Endothelial cell of umbilical vein (primary cell): ENCODE measurements at regions not wholly inside any gene's neighbourhood (a gene's known extent, or its start where the extent isn't known, plus 50 kb on each side); places are given as distances from the start of the nearest gene placed in this dataset.
"Not testable (repeated sequence)": the region's sequence is repeated elsewhere in the genome, so short reads cannot be mapped to it uniquely, and the experiment has no call there.

Source experiments
- BruUV-seq: library from RNA; stranded (reverse); fragments of 400-500 nt; replicated peaks from 2 replicates; lab custom pipeline; 2021; lab: Mats Ljungman, UMichigan
- CTCF ChIA-PET: fragments of 300-600, 350-600 bp; sonication (Branson Sonifier 250); formaldehyde crosslinking; loops from one replicate; lab custom pipeline; 2021; ENCODE audit warnings: antibody characterized with exemption, inconsistent platforms; lab: Charles Lee
- POLR2A ChIA-PET: fragments of 300-600, 350-600 bp; sonication (Branson Sonifier 250); formaldehyde crosslinking; loops from one replicate; lab custom pipeline; 2021; ENCODE audit warnings: antibody characterized with exemption, inconsistent platforms; lab: Charles Lee
- DNase-seq: peaks from one replicate; pipeline ENCODE4 v3.0.0-alpha.2; 2011; ENCODE audit warnings: low read depth, low spot score
- FAIRE-seq: peaks from 2 replicates; lab custom pipeline; 2011; peaks lifted over from hg19 to GRCh38; lab: Jason Lieb, UNC
- H2AFZ ChIP-seq: 2 replicates; pipeline ENCODE4 v1.6.0; 2012; ENCODE audit warnings: low read depth, low read length, control low read depth, inconsistent platforms
- H3K27ac ChIP-seq: 2 replicates; pipeline ENCODE4 v1.5.1; 2011; ENCODE audit warnings: low read depth, mild to moderate bottlenecking, control low read depth, low read length, moderate library complexity; ENCODE audit not compliant: insufficient read depth
- H3K27me3 ChIP-seq, 2 experiments: 2 replicates each; pipeline versions ENCODE4 v1.6.0 to v1.6.1; 2011; ENCODE audit warnings: low read length in 2 of 2, mixed read lengths in 1 of 2; ENCODE audit not compliant: control insufficient read depth in 2 of 2, insufficient read depth in 2 of 2
- H3K36me3 ChIP-seq, 2 experiments: 2 replicates in 1 of 2; 3 replicates in 1 of 2; pipeline ENCODE4 v1.5.1; 2011; ENCODE audit warnings: low read length in 2 of 2, mild to moderate bottlenecking in 1 of 2, moderate library complexity in 1 of 2; ENCODE audit not compliant: control insufficient read depth in 2 of 2, insufficient read depth in 2 of 2; ENCODE audit errors: extremely low read depth in 1 of 2
- H3K4me1 ChIP-seq: 3 replicates; pipeline ENCODE4 v1.5.1; 2011; ENCODE audit warnings: mild to moderate bottlenecking, low read length; ENCODE audit not compliant: control insufficient read depth, insufficient read depth; ENCODE audit errors: extremely low read depth
- H3K4me2 ChIP-seq: 2 replicates; pipeline ENCODE4 v1.6.1; 2011; ENCODE audit warnings: low read length, control low read depth, mixed read lengths; ENCODE audit not compliant: insufficient read depth
- H3K4me3 ChIP-seq, 3 experiments: fragments of 200-600 bp in 1 of 3; sonication (generic), shearing (Covaris generic) in 1 of 3; replicated peaks in 1 of 3; 2 replicates each; pipeline ENCODE4 v1.5.1; 2011 to 2016; ENCODE audit warnings: control low read depth in 3 of 3, low read length in 3 of 3, mild to moderate bottlenecking in 2 of 3, inconsistent platforms in 1 of 3, low read depth in 1 of 3, moderate library complexity in 1 of 3; ENCODE audit not compliant: insufficient read depth in 1 of 3
- H3K79me2 ChIP-seq: 2 replicates; pipeline ENCODE4 v1.6.0; 2012; ENCODE audit warnings: low read length, inconsistent platforms; ENCODE audit not compliant: control insufficient read depth, insufficient read depth
- H3K9ac ChIP-seq: replicated peaks from 2 replicates; pipeline ENCODE3; 2011; ENCODE audit warnings: low read length, control low read depth; ENCODE audit not compliant: insufficient read depth; ENCODE audit errors: extremely low read depth
- H3K9me1 ChIP-seq: replicated peaks from 3 replicates; pipeline ENCODE4 v1.6.0; 2011; ENCODE audit warnings: mild to moderate bottlenecking, low read length; ENCODE audit not compliant: control insufficient read depth, insufficient read depth; ENCODE audit errors: extremely low read depth
- H3K9me3 ChIP-seq: replicated peaks from 2 replicates; pipeline ENCODE4 v1.5.1; 2012; ENCODE audit warnings: low read length, inconsistent platforms; ENCODE audit not compliant: control insufficient read depth, insufficient read depth
- H4K20me1 ChIP-seq: replicated peaks from 2 replicates; pipeline ENCODE3; 2011; ENCODE audit warnings: mild to moderate bottlenecking, low read length; ENCODE audit not compliant: control insufficient read depth, insufficient read depth; ENCODE audit errors: extremely low read depth
- CTCF ChIP-seq, 2 donors: IDR thresholded peaks; 1 replicate in 1 of 2; 2 replicates in 1 of 2; pipeline ENCODE4 v1.5.1; 2011; ENCODE audit warnings: low read length in 2 of 2, mild to moderate bottlenecking in 2 of 2, moderate library complexity in 2 of 2, control low read depth in 1 of 2, inconsistent platforms in 1 of 2, low read depth in 1 of 2; ENCODE audit not compliant: insufficient read depth in 1 of 2; ENCODE audit errors: extremely low read depth in 1 of 2
- EZH2 ChIP-seq: IDR thresholded peaks from 2 replicates; pipeline ENCODE4 v1.6.1; 2012; ENCODE audit warnings: borderline replicate concordance, low read depth, mild to moderate bottlenecking, moderate library complexity, low read length, inconsistent platforms; ENCODE audit not compliant: severe bottlenecking
- FOS ChIP-seq: IDR thresholded peaks from 2 replicates; pipeline ENCODE4 v1.6.1; 2011; ENCODE audit warnings: mild to moderate bottlenecking, low read length, moderate library complexity, borderline replicate concordance; ENCODE audit not compliant: insufficient read depth
- GATA2 ChIP-seq: IDR thresholded peaks from 2 replicates; pipeline ENCODE4 v1.7.0; 2011; ENCODE audit warnings: low read depth, mild to moderate bottlenecking, moderate library complexity, mixed read lengths, low read length; ENCODE audit not compliant: insufficient read length, insufficient read depth
- JUN ChIP-seq: IDR thresholded peaks from 2 replicates; pipeline ENCODE4 v1.6.1; 2011; ENCODE audit warnings: borderline replicate concordance, low read depth; ENCODE audit not compliant: insufficient read length, insufficient read depth
- MAX ChIP-seq: IDR thresholded peaks from 2 replicates; pipeline ENCODE4 v1.6.1; 2011; ENCODE audit not compliant: insufficient read depth, insufficient read length
- MYC ChIP-seq: IDR thresholded peaks from one replicate; pipeline ENCODE4 v1.6.1; 2011; ENCODE audit warnings: mild to moderate bottlenecking, low read depth, low read length
- POLR2A ChIP-seq: IDR thresholded peaks from 2 replicates; pipeline ENCODE4 v1.6.1; 2012; ENCODE audit warnings: low read depth, mild to moderate bottlenecking, control low read depth, low read length
- POLR2AphosphoS5 ChIP-seq: IDR thresholded peaks from 2 replicates; pipeline ENCODE4 v1.6.1; 2012; ENCODE audit warnings: low read depth, mild to moderate bottlenecking, control low read depth, low read length, moderate library complexity; ENCODE audit not compliant: insufficient read depth
- dilution Hi-C: fragments of 300-500 bp; cut with MboI; formaldehyde crosslinking; loops from one replicate; pipeline ENCODE4 v1.15.0; 2019; ENCODE audit warnings: low sequenced_read_pairs; ENCODE audit not compliant: extremely low pct_ligation_motif_present
- intact Hi-C: fragments of 100-400 bp; cut with micrococcal nuclease; formaldehyde crosslinking; loops from one replicate; pipeline ENCODE4 v1.10.0; 2022

DNA sequence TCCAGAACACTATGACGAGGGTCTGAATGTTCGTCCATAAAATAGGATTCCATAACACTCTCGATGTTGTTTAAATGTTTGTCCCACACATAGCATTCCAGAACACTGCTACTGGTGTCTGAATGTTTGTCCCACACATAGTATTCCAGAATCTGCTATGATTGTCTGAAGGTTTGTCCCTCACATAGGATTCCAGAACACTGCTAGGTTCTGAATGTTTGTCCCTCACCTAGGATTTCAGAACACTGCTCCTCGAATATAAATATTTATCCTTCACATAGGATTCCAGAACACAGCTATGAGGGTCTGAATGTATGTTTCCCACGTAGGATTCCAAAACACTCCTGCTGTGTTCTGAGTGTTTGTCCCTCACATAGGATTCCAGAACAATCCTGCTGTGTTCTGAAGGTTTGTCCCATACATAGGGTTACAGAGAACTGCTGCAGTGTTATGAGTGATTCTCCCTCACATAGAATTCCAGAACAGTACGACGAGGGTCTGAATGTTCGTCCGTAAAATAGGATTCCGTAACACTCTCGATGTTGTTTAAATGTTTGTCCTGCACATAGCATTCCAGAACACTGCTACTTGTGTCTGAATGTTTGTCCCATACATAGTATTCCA lies 215.3 kb downstream of the FOXD4L6 start:
- FAIRE-seq (no peak), DNase-seq (no peak)
- CTCF ChIA-PET: no interaction called here
- H3K9me1 ChIP-seq: no peaks in the 10 kb centered on the region
- H3K36me3 ChIP-seq: no peaks in the 10 kb centered on the region
- H3K4me1 ChIP-seq: no peaks in the 10 kb centered on the region
- H3K9ac ChIP-seq: no peak overlapping the region
- H3K27ac ChIP-seq: no peak overlapping the region
- H3K27me3 ChIP-seq: no peaks in the 10 kb centered on the region
- intact Hi-C loops (no loop called here), dilution Hi-C loops (no loop called here)
- peaks cover 13% of the 10 kb centered on the region for H3K9me3 ChIP-seq
- H2AFZ ChIP-seq: no peak overlapping the region
- TF ChIP-seq GATA2: no peak
- TF ChIP-seq CTCF (IDR thresholded peaks at IDR 0.05; ENCODE audit: extremely low read depth in 1 of 2, insufficient read depth in 1 of 2, low read depth in 1 of 2, low read length in 2 of 2): no peak
- no peak for TF ChIP-seq POLR2AphosphoS5
- TF ChIP-seq MAX: no peak
- TF ChIP-seq JUN: no peak
- TF ChIP-seq MYC: no peak
- TF ChIP-seq EZH2: no peak
- TF ChIP-seq FOS: no peak
- TF ChIP-seq POLR2A: no peak
- no peaks in the 10 kb centered on the region for H4K20me1 ChIP-seq
- BruUV-seq: no TSS peak
- no peak overlapping the region for H3K4me2 ChIP-seq
- no peak overlapping the region for H3K4me3 ChIP-seq
- POLR2A ChIA-PET: no interaction called here
- no peaks in the 10 kb centered on the region for H3K79me2 ChIP-seq

- DNase-seq, H3K79me2 ChIP-seq, H4K20me1 ChIP-seq, H3K9me1 ChIP-seq, CTCF ChIA-PET, dilution Hi-C loops, POLR2A ChIA-PET, H3K9ac ChIP-seq, H3K4me1 ChIP-seq, H3K27me3 ChIP-seq, H3K4me2 ChIP-seq, H3K27ac ChIP-seq, H3K4me3 ChIP-seq, H2AFZ ChIP-seq, BruUV-seq, intact Hi-C loops, FAIRE-seq, H3K36me3 ChIP-seq: not testable (repeated sequence)
- peaks cover 18% of the 10 kb centered on the region for H3K9me3 ChIP-seq
Observed at GRCh38 chr9:40912679-40913078, 215.8 kb downstream of the FOXD4L6 start.
